Panc1 (cell line): ENCODE measurements at regions not wholly inside any gene's neighbourhood (a gene's known extent, or its start where the extent isn't known, plus 50 kb on each side); places are given as distances from the start of the nearest gene placed in this dataset.

Experiments
- CTCF ChIP-seq: fragments of 450-650 bp; IDR thresholded peaks from 2 replicates; pipeline ENCODE4 v1.5.1; 2017; ENCODE audit warnings: mild to moderate bottlenecking
- POLR2AphosphoS5 ChIP-seq: IDR thresholded peaks from 2 replicates; pipeline ENCODE4 v1.6.1; 2012; ENCODE audit warnings: mild to moderate bottlenecking, low read depth, low read length, moderate library complexity
- REST ChIP-seq, 2 experiments: IDR thresholded peaks; 2 replicates each; pipeline ENCODE4 v1.6.1; 2011 to 2012; ENCODE audit warnings: low read depth in 2 of 2, control low read depth in 1 of 2, low read length in 1 of 2, mild to moderate bottlenecking in 1 of 2, moderate library complexity in 1 of 2; ENCODE audit not compliant: insufficient read depth in 1 of 2
- SIN3A ChIP-seq: IDR thresholded peaks from 2 replicates; pipeline ENCODE4 v1.6.1; 2012; ENCODE audit warnings: low read depth, mild to moderate bottlenecking, low read length, moderate library complexity, borderline replicate concordance; ENCODE audit not compliant: insufficient read depth
- TCF7L2 ChIP-seq: IDR thresholded peaks from 2 replicates; pipeline ENCODE4 v1.6.1; 2011; ENCODE audit warnings: mild to moderate bottlenecking, low read depth, low read length, inconsistent platforms

- TF ChIP-seq REST (IDR thresholded peaks at IDR 0.05; ENCODE audit: insufficient read depth in 1 of 2, low read depth in 2 of 2, low read length in 1 of 2) (no peak), CTCF (no peak), TCF7L2 (no peak), POLR2AphosphoS5 (no peak), SIN3A (no peak)
Measured at GRCh38 chr2:187774551-187775071, 220.4 kb upstream of the TFPI start.
